ENCODE measurements at regions not wholly inside any gene's neighbourhood (a gene's known extent, or its start where the extent isn't known, plus 50 kb on each side); places are given as distances from the start of the nearest gene placed in this dataset.
A peak's percentile ranks its signal among the peaks of the same experiment; 100 is the strongest.

DNA sequence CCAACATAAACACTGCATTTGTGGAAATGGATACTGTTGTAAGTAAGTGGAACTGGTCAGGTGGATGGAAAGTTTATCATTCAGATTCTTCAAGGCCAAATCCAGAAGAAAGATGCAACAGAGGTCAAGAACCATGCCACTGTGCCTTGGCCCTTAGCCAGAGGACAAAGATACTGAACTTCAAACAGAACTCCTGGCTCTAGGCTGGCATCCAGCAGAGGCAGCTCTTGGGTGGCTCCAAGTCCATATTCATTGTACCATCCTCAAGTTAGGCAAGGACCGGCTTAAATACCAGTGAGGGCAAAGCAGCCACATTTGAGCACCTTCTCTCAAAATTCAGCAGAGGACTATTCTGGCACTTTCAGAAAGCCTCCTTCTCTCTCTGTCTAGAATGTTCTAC, 53.2 kb downstream of the DNAAF9 start:
- DNase-seq (ENCODE audit: low read depth) = no peak

DNA sequence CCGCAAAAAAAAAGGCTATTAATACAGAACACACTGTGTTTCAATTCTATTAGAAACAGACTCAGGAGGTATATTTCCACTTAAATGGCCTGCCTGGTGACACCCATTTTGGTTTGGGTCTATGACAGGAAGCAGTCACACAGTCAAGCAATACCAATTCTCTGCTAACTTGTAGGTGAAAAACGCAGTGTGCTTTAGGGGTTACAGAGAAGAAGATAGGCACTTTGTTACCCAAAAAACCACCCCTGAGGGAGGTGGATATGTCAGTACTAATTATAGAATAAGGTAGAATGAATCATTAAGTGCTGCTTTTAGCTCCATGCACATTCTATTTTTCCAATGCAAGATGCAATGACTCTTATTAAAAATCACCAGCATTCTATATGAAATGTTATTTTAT, 53.8 kb downstream of the DNAAF9 start:
- DNase-seq (ENCODE audit: low read depth) = no peak

DNA sequence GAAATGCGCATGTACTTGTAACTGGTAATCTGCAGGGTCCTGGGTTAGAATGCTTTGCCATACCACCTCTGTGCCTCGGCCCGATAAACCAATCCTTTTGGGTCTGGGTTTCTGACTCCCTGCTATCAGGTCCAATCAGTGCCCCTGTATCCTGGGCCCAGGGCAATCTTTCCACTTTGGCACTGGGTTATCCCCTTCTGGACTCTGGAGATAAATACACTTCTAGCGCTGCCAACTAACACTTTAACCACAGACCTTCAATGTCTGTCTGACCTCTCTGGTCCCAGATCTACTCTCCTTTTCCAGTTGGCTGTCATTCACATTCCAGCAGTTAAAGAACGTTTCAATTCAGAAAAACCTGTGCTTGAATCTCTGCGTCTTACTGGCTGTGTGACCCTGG, 55.3 kb downstream of the DNAAF9 start:
- no peak for DNase-seq (ENCODE audit: low read depth)

DNA sequence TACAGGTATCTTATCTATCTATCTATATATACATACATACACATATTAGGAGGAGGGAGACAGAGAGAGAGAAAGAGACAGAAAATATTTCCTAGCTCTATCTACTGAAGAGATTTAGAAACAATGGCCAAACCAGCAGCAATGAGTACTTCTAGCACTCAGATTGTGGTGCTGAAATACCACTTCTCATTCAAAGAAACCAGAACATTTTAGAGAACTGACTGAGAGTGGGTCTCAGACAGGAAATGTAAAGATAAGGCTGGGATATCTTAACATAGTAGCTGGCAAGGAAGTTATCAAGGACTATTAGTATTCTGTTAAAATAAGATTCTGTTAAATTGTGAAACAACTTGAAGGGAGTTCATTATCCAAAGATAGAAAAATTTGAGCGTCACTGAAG, 57.0 kb downstream of the DNAAF9 start:
- DNase-seq (ENCODE audit: low read depth) = no peak

DNA sequence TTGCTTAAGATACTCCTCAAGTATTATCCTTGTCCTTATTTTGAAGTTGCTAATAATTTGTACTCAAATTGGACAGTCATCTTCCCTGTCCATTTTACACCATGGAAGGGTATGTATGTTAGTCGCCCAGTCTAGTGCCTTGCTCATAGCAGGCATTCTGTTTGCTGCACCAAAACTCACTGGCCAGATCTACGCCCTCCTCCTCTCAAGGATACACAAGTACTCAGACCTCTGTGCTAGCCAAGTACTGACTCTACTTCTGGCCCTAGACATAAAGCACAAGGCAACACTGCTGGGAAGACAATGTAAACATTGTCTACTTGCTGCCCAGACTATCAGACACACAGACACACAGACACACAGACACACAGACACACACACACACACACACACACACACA, 57.7 kb downstream of the DNAAF9 start:
- no peak for DNase-seq (ENCODE audit: low read depth)

DNA sequence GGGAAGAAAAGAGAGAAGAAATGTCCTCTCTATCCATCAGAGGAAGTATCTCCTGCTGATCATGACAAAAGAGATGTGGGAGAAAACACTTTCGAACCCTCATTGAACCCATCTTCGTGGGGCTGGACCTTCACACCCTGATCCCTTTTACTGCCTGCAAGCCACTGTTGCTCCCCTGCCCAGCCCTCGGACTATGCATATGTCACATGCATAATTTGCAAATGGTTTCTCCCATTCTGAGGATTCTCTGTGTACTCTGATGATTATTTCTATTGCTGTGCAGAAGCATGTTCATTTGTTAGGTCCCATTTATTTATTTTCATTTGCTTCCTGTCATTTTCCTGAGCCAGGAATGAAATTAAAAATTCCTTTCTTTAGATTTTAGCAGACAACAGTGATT, 64.7 kb downstream of the DNAAF9 start:
- no peak for DNase-seq (ENCODE audit: low read depth)

DNA sequence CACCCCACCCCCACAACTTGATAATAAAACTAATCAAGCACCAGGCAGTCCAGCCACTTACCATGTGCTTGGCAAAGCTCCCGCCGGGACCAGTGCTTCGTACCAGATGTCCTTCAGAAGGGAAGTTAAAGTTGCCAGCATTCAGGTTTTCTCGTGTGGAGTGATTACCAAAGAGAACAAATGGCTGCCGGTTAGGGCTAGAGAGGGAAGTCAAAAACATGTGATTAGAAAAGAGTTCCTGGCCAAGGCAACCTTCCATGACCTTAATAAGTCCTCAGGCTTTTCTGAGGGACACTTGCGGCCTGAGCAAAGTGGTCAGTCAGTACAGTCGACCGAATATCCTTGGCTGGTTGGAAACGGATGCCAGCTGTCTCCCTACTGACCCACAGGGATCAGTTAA, 67.0 kb downstream of the DNAAF9 start:
- DNase-seq (ENCODE audit: low read depth) = peak; percentile 16

DNA sequence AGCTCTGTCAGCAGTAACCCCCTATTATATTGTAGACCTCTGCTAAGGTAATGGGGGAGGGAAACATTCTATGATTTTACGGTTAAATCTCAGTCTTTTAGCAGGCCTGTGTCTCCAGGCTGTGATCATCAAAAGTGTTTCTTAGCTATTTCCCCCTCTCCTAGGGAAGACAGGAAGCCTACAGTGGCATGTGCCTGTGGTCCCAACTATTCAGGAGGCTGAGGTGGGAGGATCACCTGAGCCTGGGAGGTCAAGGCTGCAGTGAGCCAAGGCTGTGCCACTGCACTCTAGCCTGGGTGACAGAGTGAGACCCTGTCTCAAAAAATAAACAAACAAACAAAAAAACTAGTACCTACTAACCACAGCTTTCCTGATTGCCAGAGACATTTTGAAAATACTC, 67.9 kb downstream of the DNAAF9 start:
- no peak for DNase-seq (ENCODE audit: low read depth)

DNA sequence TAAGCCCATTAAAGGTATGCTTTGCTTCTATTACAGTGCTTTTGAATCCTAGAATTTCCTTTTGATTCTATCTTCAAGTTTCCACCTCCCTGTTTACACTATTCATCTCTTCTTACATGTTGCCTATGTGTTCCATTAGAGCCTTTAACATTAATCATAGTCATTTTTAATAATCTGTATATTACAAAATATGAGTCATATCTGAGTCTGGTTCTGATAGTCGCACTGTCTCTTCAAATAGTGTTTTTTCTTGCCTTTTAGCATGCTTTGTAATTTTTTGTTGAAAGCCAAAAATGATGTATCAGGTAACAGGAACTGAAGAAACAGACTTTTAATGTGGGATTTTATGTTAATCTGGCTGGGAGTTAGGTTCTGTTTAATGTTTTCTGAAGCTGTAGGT, 68.4 kb downstream of the DNAAF9 start:
- no peak for DNase-seq (ENCODE audit: low read depth)

DNA sequence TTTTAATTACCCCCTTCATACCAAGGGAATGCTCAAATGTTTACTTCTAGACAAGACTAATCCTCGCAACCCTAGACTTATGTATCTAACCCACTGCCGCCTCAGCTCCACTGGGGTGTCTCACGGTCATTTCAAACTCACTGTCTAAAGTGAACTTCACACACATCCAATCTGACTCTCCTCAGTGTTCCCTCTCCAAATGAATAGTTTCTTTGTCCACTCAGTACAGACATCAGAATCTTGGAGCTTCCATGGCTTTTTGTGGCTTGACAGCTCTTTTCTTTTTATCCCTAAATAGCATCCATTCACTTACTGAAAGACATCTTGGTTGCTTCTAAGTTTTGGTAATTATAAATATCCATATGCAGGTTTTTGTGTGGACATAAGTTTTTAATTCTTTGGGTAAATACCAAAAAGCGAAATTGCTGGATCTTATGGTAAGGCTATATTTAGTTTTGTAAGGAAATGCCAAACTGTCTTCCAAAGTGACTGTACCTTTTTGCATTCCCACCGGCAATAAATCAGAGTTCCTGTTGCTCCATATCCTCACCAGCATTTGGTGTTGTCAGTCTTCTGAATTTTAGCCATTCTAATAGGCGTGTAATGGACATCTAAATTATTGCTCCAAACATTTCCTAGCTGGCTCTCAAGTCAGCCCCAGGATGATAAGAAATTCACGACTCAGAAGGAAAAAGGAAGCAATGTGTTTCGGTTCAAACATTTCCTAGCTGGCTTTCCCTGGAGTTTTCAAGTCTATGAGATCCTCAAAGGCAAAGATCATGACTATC, 73.1 kb downstream of the DNAAF9 start:
- no peak for DNase-seq (ENCODE audit: low read depth)

DNA sequence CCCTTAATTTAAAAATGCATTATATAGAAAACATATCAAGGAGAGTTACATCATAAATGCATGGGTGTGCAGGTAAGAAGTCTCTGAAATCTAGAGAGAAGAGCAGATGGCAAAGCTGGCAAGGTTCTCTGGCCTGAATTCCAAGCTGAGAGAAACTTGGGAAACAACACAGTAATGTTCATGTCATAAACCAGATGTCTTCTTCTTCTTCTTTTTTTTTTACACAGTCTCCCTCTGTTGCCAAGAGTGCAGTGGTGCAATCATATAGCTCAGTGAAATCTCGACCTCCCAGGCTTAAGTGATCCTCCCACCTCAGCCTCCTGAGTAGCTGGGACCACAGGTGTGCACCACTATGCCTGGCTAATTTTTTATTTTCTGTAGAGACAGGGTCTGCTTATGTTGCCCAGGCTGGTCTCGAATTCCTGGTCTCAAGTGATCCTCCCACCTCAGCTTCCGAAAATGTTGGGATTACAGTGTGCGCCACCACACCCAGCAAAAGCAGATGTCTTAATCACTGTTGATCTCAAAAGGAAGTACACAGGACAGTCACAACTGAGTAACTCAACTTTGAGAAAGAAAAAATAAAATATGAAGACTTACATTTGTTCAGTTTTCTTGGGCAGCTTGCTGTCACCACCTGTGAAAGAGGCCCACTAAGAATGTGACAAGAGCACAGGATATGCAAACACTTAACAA, 77.3 kb downstream of the DNAAF9 start:
- peak; percentile 44 for DNase-seq (ENCODE audit: low read depth)

DNA sequence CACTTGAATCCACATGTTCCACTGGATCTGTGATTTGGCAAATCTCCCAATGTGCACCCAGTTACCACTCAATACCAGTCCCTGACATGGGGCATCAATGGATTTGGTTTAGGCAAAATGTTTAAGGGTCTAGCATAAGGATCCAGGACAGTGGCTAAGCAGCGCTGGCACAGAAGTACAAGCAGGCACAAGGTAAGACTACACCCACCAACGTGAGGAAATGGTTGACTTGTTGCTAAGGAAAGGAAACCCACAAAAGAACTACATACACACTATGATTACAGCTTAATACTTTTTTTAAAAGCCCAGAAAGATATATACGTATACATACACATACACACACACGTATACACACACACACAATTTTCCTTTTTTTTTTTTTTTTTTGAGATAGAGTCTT, 79.0 kb downstream of the DNAAF9 start:
- no peak for DNase-seq (ENCODE audit: low read depth)

DNA sequence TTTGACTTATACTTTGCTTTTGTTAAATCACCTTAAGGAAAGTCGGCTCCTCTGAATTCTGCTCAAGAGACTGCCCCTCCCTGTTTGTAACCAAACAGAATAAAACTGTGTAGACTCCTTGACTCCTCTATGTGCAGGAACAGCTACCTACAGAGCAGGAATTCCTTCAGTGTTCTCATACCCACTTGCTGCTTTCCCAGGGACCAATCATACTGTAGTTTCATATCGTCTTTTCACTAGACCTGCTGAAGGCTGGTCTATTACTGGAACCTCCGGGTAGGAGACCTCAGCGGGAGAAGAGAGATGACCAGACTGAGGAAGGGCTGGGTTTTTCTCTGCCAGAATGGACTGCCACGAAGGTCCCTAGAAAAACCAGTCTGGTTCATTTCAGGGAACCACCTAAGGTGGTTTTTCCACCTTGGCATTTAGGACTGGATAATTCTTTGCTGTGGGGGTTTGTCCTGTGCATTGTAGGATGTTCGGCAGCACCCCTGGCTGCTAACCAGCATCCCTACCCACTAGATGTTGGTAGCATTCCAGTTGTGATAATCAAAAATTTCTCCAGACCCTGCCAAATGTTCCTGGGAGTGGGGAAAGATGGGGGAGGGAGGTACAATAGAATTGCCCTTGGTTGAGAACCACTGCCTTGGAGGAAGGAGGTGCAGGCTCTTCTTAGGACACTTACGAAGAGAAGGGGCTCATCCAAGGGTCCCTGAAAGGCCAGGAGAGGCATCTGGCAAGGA, 80.5 kb downstream of the DNAAF9 start:
- no peak for DNase-seq (ENCODE audit: low read depth)

DNA sequence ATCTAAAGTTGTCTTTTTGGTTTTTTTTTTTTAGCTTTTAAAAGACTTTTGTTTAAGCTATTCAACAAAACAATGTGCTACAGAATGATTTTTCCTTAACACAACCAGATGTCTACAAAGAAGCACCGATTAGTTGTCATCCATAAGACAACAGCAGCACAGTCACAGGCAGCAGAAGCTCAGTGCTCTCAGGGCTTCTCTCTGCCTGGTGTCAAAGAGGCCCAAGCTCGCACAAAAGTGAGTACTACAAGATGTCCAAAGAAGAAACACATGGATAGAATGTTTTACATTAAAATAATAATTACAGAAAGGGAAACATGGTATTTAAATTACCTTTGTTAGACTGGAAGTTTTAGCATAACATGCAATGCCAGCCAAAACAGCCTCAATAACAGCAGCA, 81.6 kb downstream of the DNAAF9 start:
- DNase-seq (ENCODE audit: low read depth) = no peak

DNA sequence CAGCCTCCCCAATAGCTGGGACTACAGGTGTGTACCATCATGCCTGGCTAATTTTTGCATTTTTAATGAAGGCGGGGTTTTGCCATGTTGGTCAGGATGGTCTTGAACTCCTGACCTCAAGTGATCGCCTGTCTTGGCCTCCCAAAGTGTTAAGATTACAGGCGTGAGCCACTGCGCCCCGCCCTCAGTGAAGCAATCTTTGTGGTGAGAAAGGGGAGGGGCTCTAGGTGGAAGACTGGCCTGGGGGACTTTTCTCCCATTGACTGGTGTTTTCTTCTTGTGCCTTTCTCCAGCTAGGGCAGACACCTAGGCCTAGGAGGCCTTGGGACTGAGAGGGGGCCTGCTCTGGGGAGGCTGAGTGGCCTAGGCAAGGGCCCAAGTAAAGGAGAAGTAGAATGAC, 84.1 kb downstream of the DNAAF9 start:
- DNase-seq (ENCODE audit: low read depth) = peak; percentile 11

DNA sequence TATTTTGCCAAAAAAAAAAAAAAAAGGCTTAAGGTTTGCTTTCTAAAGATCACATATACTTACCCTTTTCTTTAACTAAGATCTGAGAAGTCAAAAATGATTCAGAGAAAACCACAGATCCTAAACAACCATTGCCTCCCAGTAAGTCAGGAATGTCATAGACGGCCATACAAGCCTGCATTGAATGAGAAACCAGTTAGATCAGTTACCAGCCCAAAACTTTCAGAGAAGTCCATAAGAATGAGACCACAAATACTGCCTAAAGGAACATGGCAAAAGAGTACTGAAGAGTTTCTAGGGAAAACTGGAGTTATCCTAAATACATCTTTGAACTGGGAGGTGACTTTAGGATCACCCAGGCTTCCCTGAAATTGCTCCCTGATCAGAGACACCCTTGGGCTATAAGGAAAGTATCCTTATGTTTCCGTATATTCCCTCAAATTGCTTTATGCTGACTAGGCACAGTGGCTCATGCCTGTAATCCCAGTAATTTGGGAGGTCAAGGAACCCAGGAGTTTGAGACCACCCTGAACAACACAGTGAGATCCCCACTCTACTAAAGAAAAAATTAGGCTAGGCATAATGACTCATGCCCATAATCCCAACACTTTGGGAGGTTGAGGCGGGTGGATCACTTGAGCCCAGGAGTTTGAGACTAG, 79.4 kb upstream of the SLC4A11 start:
- peak; percentile 57 for DNase-seq (ENCODE audit: low read depth)

DNA sequence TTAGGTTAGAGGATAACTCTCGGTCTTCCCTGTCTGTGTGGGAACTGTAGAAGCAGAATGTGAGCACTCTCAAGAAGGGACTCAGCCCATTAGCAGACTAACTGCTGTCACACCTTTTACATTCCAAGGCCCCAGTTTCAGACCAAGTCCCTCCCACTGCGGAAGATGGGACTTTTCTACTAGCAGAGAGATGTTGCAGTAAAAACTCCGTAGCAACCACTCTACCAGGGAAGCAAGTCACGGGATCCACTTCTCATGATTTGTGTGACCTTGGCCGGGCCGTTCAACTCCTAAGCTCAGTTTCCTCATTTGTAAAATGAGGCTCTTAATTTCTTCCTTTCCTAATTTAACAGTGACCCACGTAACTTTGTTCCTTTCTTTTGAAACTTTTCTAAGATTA, 77.1 kb upstream of the SLC4A11 start:
- DNase-seq (ENCODE audit: low read depth) = no peak

DNA sequence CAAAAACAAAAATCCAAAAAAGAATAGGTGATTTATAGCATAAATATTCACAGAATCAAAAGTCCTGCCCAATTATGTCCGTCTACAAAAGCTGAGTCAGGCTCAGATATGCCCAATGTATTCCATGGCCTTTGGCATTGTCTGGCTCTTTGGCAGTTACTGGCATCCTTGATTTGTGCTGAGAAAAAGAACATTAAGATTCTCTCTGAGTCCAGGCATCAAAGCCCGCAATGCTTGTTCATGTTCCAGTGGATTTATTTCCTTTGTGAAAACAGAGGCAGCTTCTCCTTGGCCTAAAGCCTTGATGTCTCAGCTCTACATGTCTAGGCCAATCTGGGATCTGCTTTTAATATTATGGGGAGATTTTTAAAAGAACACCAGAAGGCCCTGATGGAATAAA, 76.1 kb upstream of the SLC4A11 start:
- DNase-seq (ENCODE audit: low read depth) = peak; percentile 9

DNA sequence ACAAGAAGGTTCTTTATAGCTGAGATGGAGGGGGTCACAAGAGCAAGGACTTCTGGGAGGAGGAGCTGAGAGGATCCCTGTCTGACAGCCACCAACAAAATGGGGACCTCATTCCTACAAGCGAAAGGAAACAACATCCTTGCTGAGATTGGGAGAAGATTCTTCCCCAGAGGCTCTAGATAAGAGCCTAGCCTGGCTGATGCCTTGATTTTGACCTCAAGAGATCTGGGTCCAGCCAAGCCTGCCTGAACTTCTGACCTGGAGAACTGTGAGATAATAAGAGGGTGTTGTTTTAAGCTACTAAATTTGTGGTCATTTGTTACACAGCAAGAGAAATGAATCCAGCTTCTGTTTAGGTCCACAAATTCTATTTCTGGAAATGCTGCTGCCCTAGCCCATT, 75.4 kb upstream of the SLC4A11 start:
- DNase-seq (ENCODE audit: low read depth) = no peak

DNA sequence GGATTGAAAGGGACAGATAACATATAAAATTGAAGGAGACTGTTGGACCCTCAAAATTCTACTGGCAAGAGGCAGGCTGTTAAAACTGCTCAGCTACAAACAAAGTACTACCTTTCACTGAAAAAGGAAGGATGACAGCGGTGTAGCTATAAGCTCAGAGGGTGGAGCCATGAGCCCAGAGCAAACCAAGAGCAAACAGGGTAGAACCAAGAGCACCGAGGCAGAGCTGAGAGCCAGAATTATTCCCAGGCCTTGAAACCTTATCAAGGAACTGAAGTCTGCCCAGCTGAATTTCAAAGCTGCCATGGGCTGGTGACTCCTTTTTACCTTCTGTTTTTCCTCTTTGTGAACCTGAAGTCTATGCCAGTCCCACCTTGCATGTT, 74.7 kb upstream of the SLC4A11 start:
- DNase-seq (ENCODE audit: low read depth) = no peak

DNA sequence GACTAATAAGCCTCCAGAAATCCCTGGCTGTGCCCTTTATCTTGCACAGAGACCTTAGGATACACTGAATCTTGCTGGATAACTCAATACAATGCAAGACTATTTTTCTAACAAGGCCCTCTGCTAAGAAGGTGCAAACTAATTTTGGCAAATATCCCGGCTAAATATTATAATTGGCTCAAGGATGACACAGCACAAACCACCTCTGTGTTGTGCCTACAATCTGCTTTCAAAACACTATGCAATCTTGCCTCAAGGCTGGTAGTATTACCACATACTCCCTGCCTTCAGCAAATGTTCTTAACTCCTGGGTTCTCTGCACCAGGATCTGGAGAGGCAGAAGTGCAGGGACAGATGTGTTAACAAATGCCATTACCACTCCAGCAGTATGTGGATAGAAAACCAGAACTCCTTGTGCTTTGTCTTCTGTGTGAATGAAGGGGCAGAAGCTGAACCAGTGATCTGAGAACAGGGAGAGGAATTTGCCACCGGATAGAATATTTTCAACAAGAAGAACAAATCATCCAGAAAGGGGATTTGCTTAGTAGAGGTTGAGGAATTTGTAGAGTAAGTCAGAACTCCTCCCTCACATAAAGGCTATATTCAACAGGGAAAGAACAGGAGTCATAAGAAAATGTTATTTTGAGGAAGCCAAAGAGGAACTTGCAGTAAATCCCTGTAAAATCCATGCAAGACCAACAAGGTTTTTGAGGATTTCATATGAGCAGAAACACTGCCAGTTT, 74.1 kb upstream of the SLC4A11 start:
- peak; percentile 75 for DNase-seq (ENCODE audit: low read depth)

DNA sequence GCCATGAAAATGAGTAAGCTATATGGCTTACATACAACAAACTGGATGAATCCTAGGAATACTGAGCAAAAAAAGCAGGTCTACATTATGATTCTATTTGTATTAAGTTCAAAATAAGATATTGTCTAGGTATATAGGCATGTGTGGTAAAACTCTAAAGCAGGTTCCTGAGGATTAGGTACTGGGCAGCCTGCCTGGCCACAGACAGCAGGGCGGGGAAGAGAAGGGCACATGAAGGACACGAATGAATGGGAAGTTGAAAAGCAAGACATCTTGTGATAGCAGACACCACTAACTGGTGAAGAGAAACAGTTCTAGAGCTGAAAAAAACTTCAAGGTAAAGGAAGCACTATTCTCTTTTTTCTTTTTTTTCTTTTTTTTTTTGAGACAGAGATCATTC, 72.6 kb upstream of the SLC4A11 start:
- no peak for DNase-seq (ENCODE audit: low read depth)
